Endodermal cell (in vitro differentiated cells): ENCODE measurements at regions not wholly inside any gene's neighbourhood (a gene's known extent, or its start where the extent isn't known, plus 50 kb on each side); places are given as distances from the start of the nearest gene placed in this dataset.

Experiments
- DNase-seq: peaks from one replicate; pipeline ENCODE4 v3.0.0-alpha.2; 2017
- H3K27ac ChIP-seq: 2 replicates; pipeline ENCODE4 v1.5.1; 2013; ENCODE audit warnings: mild to moderate bottlenecking, low read depth, low read length, moderate library complexity
- H3K27me3 ChIP-seq: 2 replicates; pipeline ENCODE4 v1.6.1; 2013; ENCODE audit warnings: mild to moderate bottlenecking, low read length, moderate library complexity; ENCODE audit not compliant: insufficient read depth, control insufficient read depth, poor library complexity, severe bottlenecking
- H3K36me3 ChIP-seq: 2 replicates; pipeline ENCODE4 v1.7.0; 2013; ENCODE audit warnings: mild to moderate bottlenecking, low read length, moderate library complexity; ENCODE audit not compliant: control insufficient read depth, insufficient read depth
- H3K4me1 ChIP-seq: one replicate; pipeline ENCODE4 v1.7.0; 2013; ENCODE audit warnings: low read length; ENCODE audit not compliant: control insufficient read depth, insufficient read depth
- H3K4me3 ChIP-seq: 2 replicates; pipeline ENCODE4 v1.5.1; 2013; ENCODE audit warnings: mild to moderate bottlenecking, low read length, moderate library complexity
- H3K9ac ChIP-seq: 2 replicates; pipeline ENCODE4 v1.6.1; 2013; ENCODE audit warnings: mild to moderate bottlenecking, low read length, moderate library complexity; ENCODE audit not compliant: poor library complexity, severe bottlenecking; ENCODE audit errors: extremely low read depth
- H3K9me3 ChIP-seq: 2 replicates; pipeline ENCODE4 v1.6.1; 2013; ENCODE audit warnings: mild to moderate bottlenecking, low read length, moderate library complexity; ENCODE audit not compliant: control insufficient read depth
- H3K27ac Mint-ChIP-seq: 2 replicates; pipeline ENCODE4 v1.8.0; 2020; ENCODE audit warnings: mixed read lengths
- H3K27me3 Mint-ChIP-seq: 2 replicates; pipeline ENCODE4 v1.8.0; 2021; ENCODE audit warnings: mild to moderate bottlenecking, mixed read lengths; ENCODE audit not compliant: insufficient read depth
- H3K36me3 Mint-ChIP-seq: 2 replicates; pipeline ENCODE4 v1.8.0; 2020; ENCODE audit warnings: low read depth, mixed read lengths
- H3K4me1 Mint-ChIP-seq: 2 replicates; pipeline ENCODE4 v1.8.0; 2020; ENCODE audit warnings: mixed read lengths
- H3K4me3 Mint-ChIP-seq: 2 replicates; pipeline ENCODE4 v1.8.0; 2020; ENCODE audit warnings: mild to moderate bottlenecking, moderate library complexity, mixed read lengths
- H3K9me3 Mint-ChIP-seq: 2 replicates; pipeline ENCODE4 v1.8.0; 2020; ENCODE audit warnings: mild to moderate bottlenecking, mixed read lengths
- CTCF ChIP-seq: fragments of 200-600 bp; sonication (generic); conservative IDR thresholded peaks from 2 replicates; pipeline ENCODE4 v1.5.0; 2021; ENCODE audit warnings: antibody characterized with exemption, mild to moderate bottlenecking
- WGBS, 2 experiments: methylation state at CpG; one replicate each; pipeline versions ENCODE4 v1.1.5 to v1.1.7; 2013; ENCODE audit warnings: missing lambda C conversion rate in 2 of 2, mixed read lengths in 1 of 2; ENCODE audit not compliant: insufficient coverage in 1 of 2, insufficient read length in 1 of 2; 5-methylcytosine and 5-hydroxymethylcytosine counted together

DNA sequence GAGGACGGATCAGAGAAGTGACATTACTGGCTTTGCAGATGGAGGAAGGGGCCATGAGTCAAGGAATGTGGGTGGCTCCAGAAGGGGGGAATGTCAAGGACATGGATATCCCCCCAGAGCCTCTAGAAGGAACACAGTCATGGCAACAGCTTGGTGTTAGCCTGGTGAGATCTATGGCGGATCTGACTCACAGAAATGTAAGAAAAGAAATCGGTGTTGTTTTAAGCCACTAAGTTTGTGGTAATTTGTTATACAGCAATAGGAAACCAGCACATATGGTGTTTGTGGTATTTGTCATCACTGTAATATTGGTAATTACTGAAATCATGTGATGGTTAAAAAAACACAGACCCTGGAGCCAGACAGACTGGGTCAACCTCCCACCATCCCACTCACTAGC, 236.2 kb downstream of the SETD4 start:
- DNase-seq: no peak
- Mint-ChIP-seq H3K9me3 (peaks cover 5% of the 10 kb centered on the region), H3K4me1 (peaks cover 5% of the 10 kb centered on the region), H3K36me3 (no peaks in the 10 kb centered on the region), H3K27me3 (peaks cover 2% of the 10 kb centered on the region), H3K27ac (no peak overlapping the region), H3K4me3 (no peak overlapping the region)
- Histone ChIP-seq H3K9me3 (no peaks in the 10 kb centered on the region), H3K4me3 (no peak overlapping the region), H3K9ac (no peak overlapping the region), H3K4me1 (no peaks in the 10 kb centered on the region), H3K36me3 (no peaks in the 10 kb centered on the region), H3K27me3 (no peaks in the 10 kb centered on the region), H3K27ac (no peak overlapping the region)
- TF ChIP-seq CTCF: no peak
- WGBS, 2 experiments: 89 to 91% methylated on average over 3 of the region's 3 CpGs

DNA sequence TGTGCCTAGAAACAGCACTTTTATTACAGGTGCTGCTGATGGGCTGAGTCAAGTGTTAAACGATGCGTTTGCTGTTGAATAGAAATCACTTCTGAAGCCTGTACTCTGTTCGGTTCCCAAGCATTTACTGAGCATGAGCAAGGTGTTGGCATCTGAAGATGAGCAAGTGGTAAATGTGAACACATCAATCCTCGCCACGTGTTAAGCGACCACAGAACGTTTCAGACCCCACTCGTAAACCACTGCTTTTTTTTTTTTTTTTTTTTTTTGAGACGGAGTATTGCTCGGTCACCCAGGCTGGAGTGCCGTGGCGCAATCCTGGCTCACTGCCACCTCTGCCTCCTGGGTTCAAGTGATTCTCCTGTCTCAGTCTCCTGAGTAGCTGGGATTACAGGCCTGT, 241.2 kb downstream of the SETD4 start:
- no peak overlapping the region for H3K4me3 Mint-ChIP-seq
- H3K27me3 Mint-ChIP-seq: peaks cover 6% of the 10 kb centered on the region
- H3K9me3 ChIP-seq: no peaks in the 10 kb centered on the region
- no peaks in the 10 kb centered on the region for H3K27me3 ChIP-seq
- H3K4me1 ChIP-seq: no peaks in the 10 kb centered on the region
- H3K36me3 ChIP-seq: no peaks in the 10 kb centered on the region
- DNase-seq: no peak
- H3K9me3 Mint-ChIP-seq: peaks cover 5% of the 10 kb centered on the region
- no peak overlapping the region for H3K27ac Mint-ChIP-seq
- no peak for TF ChIP-seq CTCF
- no peak overlapping the region for H3K27ac ChIP-seq
- H3K9ac ChIP-seq: no peak overlapping the region
- 89 to 95% methylated on average over 7 to 12 of the region's 12 CpGs for WGBS, 2 experiments
- no peaks in the 10 kb centered on the region for H3K4me1 Mint-ChIP-seq
- no peak overlapping the region for H3K4me3 ChIP-seq
- H3K36me3 Mint-ChIP-seq: no peaks in the 10 kb centered on the region

DNA sequence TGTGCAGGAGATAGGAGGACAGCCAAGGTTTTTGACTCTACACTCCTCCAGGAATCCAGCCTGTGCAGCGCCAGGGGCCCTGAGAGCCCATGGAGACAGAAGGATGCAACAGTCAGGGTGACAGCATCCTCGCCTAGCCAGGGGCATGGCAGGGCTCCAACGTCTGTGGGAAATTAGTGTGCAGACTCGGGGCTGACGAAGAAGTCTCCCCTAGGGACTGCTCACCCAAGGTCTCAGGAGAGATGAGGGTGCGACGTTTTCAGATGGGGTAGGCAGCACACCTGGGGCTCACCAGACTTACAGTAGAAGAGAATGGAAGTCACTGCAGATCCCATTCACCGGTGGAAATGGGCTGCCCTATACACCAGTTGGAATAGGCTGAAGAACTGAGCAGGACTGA, 241.7 kb downstream of the SETD4 start:
- no peak overlapping the region for H3K27ac Mint-ChIP-seq
- whole genome bisulfite sequencing, 2 experiments: 90 to 99% methylated on average over 7 to 8 of the region's 8 CpGs
- no peak overlapping the region for H3K27ac ChIP-seq
- H3K4me1 Mint-ChIP-seq: no peaks in the 10 kb centered on the region
- H3K27me3 ChIP-seq: no peaks in the 10 kb centered on the region
- no peak overlapping the region for H3K4me3 Mint-ChIP-seq
- H3K9ac ChIP-seq: no peak overlapping the region
- H3K36me3 ChIP-seq: no peaks in the 10 kb centered on the region
- DNase-seq: no peak
- no peaks in the 10 kb centered on the region for H3K36me3 Mint-ChIP-seq
- no peak for TF ChIP-seq CTCF
- no peaks in the 10 kb centered on the region for H3K9me3 ChIP-seq
- H3K9me3 Mint-ChIP-seq: peaks cover under 1% of the 10 kb centered on the region
- H3K4me3 ChIP-seq: no peak overlapping the region
- peaks cover 3% of the 10 kb centered on the region for H3K27me3 Mint-ChIP-seq
- H3K4me1 ChIP-seq: no peaks in the 10 kb centered on the region
